Spleen (tissue), 11 donors: ENCODE measurements at regions not wholly inside any gene's neighbourhood (a gene's known extent, or its start where the extent isn't known, plus 50 kb on each side); places are given as distances from the start of the nearest gene placed in this dataset.

ENCODE experiments used
- DNase-seq: peaks from one replicate; pipeline ENCODE4 v3.0.0-alpha.2; 2020
- H3K27ac ChIP-seq, 8 donors: fragments of 200-600 bp; sonication (generic) in 7 of 8; 1 replicate in 4 of 8; 2 replicates in 4 of 8; pipeline versions ENCODE4 v1.5.0 to v1.8.0; 2016 to 2021; ENCODE audit warnings: inconsistent platforms in 4 of 8, mild to moderate bottlenecking in 4 of 8, moderate library complexity in 1 of 8
- H3K27me3 ChIP-seq, 7 donors: fragments of 200-600 bp; sonication (generic) in 6 of 7; replicated peaks in 1 of 7; 1 replicate in 4 of 7; 2 replicates in 3 of 7; pipeline versions ENCODE4 v1.5.0 to v1.8.0; 2016 to 2021; ENCODE audit warnings: inconsistent platforms in 3 of 7, mild to moderate bottlenecking in 1 of 7
- H3K36me3 ChIP-seq, 6 donors: fragments of 200-600 bp; sonication (generic) in 5 of 6; 1 replicate in 4 of 6; 2 replicates in 2 of 6; pipeline versions ENCODE4 v1.5.0 to v1.8.0; 2016 to 2021; ENCODE audit warnings: inconsistent platforms in 2 of 6
- H3K4me1 ChIP-seq, 6 donors: fragments of 200-600 bp; sonication (generic) in 5 of 6; 1 replicate in 3 of 6; 2 replicates in 3 of 6; pipeline versions ENCODE4 v1.5.0 to v1.8.0; 2016 to 2021; ENCODE audit warnings: inconsistent platforms in 3 of 6
- H3K4me3 ChIP-seq, 8 donors: fragments of 200-600 bp; sonication (generic) in 7 of 8; 1 replicate in 4 of 8; 2 replicates in 4 of 8; pipeline versions ENCODE4 v1.5.0 to v1.8.0; 2016 to 2021; ENCODE audit warnings: inconsistent platforms in 4 of 8, mild to moderate bottlenecking in 4 of 8, moderate library complexity in 2 of 8
- H3K9me3 ChIP-seq, 8 donors: fragments of 200-600 bp; sonication (generic) in 7 of 8; 1 replicate in 4 of 8; 2 replicates in 4 of 8; pipeline versions ENCODE4 v1.5.0 to v1.8.0; 2016 to 2021; ENCODE audit warnings: inconsistent platforms in 4 of 8
- POLR2A ChIP-seq, 3 donors: fragments of 450-650 bp; IDR thresholded peaks; one replicate each; pipeline ENCODE4 v1.5.1; 2017; ENCODE audit warnings: antibody characterized with exemption in 3 of 3, mild to moderate bottlenecking in 1 of 3
- POLR2AphosphoS5 ChIP-seq, 3 donors: sonication (generic); formaldehyde crosslinking; IDR thresholded peaks; one replicate each; pipeline ENCODE4 v1.5.1; 2017; ENCODE audit warnings: antibody characterized with exemption in 3 of 3
- WGBS, 5 donors: extraction: QIAGEN DNeasy Blood & Tissue Kit in 3 of 5; methylation state at CpG; one replicate each; pipeline versions ENCODE4 v1.1.5 to v1.1.7; 2013 to 2018; 5-methylcytosine and 5-hydroxymethylcytosine counted together
- intact Hi-C: fragments of 100-400 bp; cut with DNase I; formaldehyde crosslinking; loops from one replicate; pipeline ENCODE4 v1.15.0; 2023; ENCODE audit warnings: low total_unique reads
- TF ChIP-seq, protein P1 (sequence below), 11 experiments: fragments of 200-600 bp in 7 of 11; fragments of 450-650 bp in 4 of 11; sonication (generic) in 4 of 11; IDR thresholded peaks in 8 of 11; conservative IDR thresholded peaks in 3 of 11; 1 replicate in 7 of 11; 2 replicates in 4 of 11; pipeline versions ENCODE4 v1.4.0 to v1.8.0; 2016 to 2021; ENCODE audit warnings: antibody characterized with exemption in 11 of 11, inconsistent platforms in 4 of 11, mild to moderate bottlenecking in 1 of 11
- donor health status: healthy with polysubstance abuse.
- donor health status: DM: no; HTN: no; CAD: no; lungs with moderate emphysema.
- donor health status: DM: no; HTN: no; CAD: no.
- donor health status: Bipolar disorder and iron deficiency.
- donor health status: healthy.
- donor health status: DM: no; HTN: no; CAD: no.
- donor health status: DM: yes; HTN: yes; CAD: no.

DNA sequence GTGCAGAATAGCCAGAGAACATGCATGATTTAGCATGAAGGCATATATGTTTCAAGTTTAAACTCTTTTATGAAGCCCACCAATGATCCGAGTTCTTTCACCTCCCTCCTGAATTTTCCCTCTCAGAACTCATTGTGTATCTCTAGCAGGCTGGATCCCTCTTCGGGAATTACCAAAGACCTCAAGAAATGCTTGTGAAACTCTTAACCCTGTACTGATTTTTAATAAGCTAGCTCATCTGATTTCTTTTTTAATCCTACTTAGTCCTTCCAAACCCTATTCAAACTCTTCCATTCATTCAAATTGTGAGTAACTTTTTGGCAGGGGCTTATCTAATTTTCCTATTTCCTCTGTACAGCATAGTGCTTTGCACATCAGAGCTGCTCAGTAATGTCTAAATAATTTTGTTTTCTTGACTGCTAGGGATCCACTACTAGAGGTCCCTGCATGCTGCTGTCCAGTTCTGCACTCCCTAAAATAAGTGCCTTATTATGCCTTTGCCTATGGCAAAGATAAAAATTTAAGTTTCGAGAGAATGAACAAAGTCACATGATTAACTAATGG lies 723.8 kb downstream of the CDH11 start:
- WGBS, 5 donors, result 66 to 86% (median 78%) methylated on average over 3 of the region's 3 CpGs
- no peak for DNase-seq
- no peaks in the 10 kb centered on the region for H3K4me1 ChIP-seq
- intact Hi-C loops, result no loop called here
- TF ChIP-seq, protein P1, sequence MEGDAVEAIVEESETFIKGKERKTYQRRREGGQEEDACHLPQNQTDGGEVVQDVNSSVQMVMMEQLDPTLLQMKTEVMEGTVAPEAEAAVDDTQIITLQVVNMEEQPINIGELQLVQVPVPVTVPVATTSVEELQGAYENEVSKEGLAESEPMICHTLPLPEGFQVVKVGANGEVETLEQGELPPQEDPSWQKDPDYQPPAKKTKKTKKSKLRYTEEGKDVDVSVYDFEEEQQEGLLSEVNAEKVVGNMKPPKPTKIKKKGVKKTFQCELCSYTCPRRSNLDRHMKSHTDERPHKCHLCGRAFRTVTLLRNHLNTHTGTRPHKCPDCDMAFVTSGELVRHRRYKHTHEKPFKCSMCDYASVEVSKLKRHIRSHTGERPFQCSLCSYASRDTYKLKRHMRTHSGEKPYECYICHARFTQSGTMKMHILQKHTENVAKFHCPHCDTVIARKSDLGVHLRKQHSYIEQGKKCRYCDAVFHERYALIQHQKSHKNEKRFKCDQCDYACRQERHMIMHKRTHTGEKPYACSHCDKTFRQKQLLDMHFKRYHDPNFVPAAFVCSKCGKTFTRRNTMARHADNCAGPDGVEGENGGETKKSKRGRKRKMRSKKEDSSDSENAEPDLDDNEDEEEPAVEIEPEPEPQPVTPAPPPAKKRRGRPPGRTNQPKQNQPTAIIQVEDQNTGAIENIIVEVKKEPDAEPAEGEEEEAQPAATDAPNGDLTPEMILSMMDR (IDR thresholded peaks at IDR 0.05 in 8 of 11, conservative IDR thresholded peaks at IDR 0.05 in 3 of 11), result no peak
- TF ChIP-seq POLR2A (IDR thresholded peaks at IDR 0.05) (no peak), POLR2AphosphoS5 (IDR thresholded peaks at IDR 0.05) (no peak)
- H3K27me3 ChIP-seq, result no peaks in the 10 kb centered on the region
- H3K36me3 ChIP-seq, result no peaks in the 10 kb centered on the region
- H3K27ac ChIP-seq, result no peak overlapping the region
- peaks cover 0 to 10% (median 0%) of the 10 kb centered on the region in 8 donors for H3K9me3 ChIP-seq
- H3K4me3 ChIP-seq, result no peak overlapping the region

DNA sequence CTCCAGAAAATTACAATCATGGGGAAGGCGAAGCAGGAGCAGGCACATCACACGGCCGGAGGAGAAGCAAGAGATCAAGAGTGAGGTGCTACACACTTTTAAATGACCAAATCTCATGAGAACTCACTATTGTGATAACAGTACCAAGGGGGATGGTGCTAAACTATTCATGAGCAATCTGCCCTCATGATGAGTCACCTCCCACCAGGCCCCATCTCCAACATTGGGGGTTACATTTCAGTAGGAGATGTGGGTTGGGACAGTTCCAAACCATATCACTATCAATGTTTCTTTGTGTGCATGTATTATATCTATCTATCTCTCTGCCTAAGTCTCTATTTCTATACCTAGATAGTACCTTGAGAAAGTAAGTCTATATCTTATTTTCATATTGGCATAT lies 724.8 kb downstream of the CDH11 start:
- intact Hi-C loops, result no loop called here
- DNase-seq, result no peak
- Histone ChIP-seq H3K4me1 (no peaks in the 10 kb centered on the region), H3K9me3 (peaks cover 0 to 10% (median 0%) of the 10 kb centered on the region in 8 donors), H3K36me3 (no peaks in the 10 kb centered on the region), H3K27me3 (no peaks in the 10 kb centered on the region), H3K27ac (no peak overlapping the region), H3K4me3 (no peak overlapping the region)
- TF ChIP-seq, protein P1 (IDR thresholded peaks at IDR 0.05 in 8 of 11, conservative IDR thresholded peaks at IDR 0.05 in 3 of 11), result no peak
- WGBS, 5 donors, result 82 to 92% (median 88%) methylated on average over 3 of the region's 3 CpGs

- Histone ChIP-seq H3K9me3 (peaks cover 0 to 10% (median 0%) of the 10 kb centered on the region in 8 donors), H3K27me3 (no peaks in the 10 kb centered on the region), H3K4me1 (no peaks in the 10 kb centered on the region), H3K27ac (no peak overlapping the region), H3K36me3 (no peaks in the 10 kb centered on the region), H3K4me3 (no peak overlapping the region)
- TF ChIP-seq, protein P1 (IDR thresholded peaks at IDR 0.05 in 8 of 11, conservative IDR thresholded peaks at IDR 0.05 in 3 of 11), result no peak
- no peak for TF ChIP-seq POLR2A (IDR thresholded peaks at IDR 0.05)
- TF ChIP-seq POLR2AphosphoS5 (IDR thresholded peaks at IDR 0.05), result no peak
- intact Hi-C loops, result no loop called here
- 55 to 79% (median 70%) methylated on average over 1 of the region's 1 CpG for WGBS, 5 donors
- no peak for DNase-seq
Observed at GRCh38 chr16:64394061-64394460, 727.8 kb downstream of the CDH11 start.

DNA sequence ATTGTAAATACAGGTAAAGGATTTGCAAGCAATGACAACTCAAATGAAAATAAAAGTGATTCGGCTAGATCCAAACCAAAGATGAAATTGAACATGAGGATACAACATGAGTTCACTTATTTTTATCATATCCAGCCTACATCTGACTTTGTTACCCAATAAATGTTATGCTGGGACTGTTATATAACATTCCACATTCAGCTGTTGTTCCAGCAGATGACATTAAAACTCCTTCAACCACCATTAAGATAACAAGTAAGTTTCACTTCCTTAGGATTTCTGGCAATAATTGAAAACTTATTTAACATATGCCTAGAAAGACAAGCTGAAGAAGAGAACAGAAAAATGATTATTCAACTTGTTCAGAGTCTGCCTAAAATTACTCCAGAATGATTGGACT lies 729.4 kb downstream of the CDH11 start:
- WGBS, 5 donors, result 71 to 96% (median 89%) methylated on average over 1 of the region's 1 CpG
- intact Hi-C loops, result no loop called here
- Histone ChIP-seq H3K9me3 (peaks cover 0 to 10% (median 5%) of the 10 kb centered on the region in 8 donors), H3K4me3 (no peak overlapping the region), H3K36me3 (no peaks in the 10 kb centered on the region), H3K27me3 (no peaks in the 10 kb centered on the region), H3K27ac (no peak overlapping the region), H3K4me1 (no peaks in the 10 kb centered on the region)
- no peak for TF ChIP-seq POLR2AphosphoS5 (IDR thresholded peaks at IDR 0.05)
- TF ChIP-seq, protein P1 (IDR thresholded peaks at IDR 0.05 in 8 of 11, conservative IDR thresholded peaks at IDR 0.05 in 3 of 11), result no peak
- no peak for TF ChIP-seq POLR2A (IDR thresholded peaks at IDR 0.05)
- no peak for DNase-seq
